BE2C (cell line): ENCODE measurements at regions not wholly inside any gene's neighbourhood (a gene's known extent, or its start where the extent isn't known, plus 50 kb on each side); places are given as distances from the start of the nearest gene placed in this dataset.
"Not testable (repeated sequence)": the region's sequence is repeated elsewhere in the genome, so short reads cannot be mapped to it uniquely, and the experiment has no call there.

ENCODE experiments used
- DNase-seq: peaks from one replicate; pipeline ENCODE4 v3.0.0-alpha.2; 2020
- H3K27me3 ChIP-seq: fragments of 250-450 bp; sonication (Bioruptor Pico); 2 replicates; pipeline ENCODE4 v1.5.1; 2020; ENCODE audit warnings: mild to moderate bottlenecking
- H3K36me3 ChIP-seq: fragments of 250-450 bp; sonication (Bioruptor Pico); 2 replicates; pipeline ENCODE4 v1.5.1; 2020; ENCODE audit warnings: mild to moderate bottlenecking
- H3K4me1 ChIP-seq: fragments of 250-450 bp; sonication (Bioruptor Pico); 2 replicates; pipeline ENCODE4 v1.5.1; 2020
- H3K4me3 ChIP-seq: 2 replicates; pipeline ENCODE4 v1.5.1; 2011; ENCODE audit warnings: low read depth, low read length
- H3K9me3 ChIP-seq: fragments of 250-450 bp; sonication (Bioruptor Pico); 2 replicates; pipeline ENCODE4 v1.5.1; 2020
- TF ChIP-seq, protein P1 (sequence below): IDR thresholded peaks from 2 replicates; pipeline ENCODE4 v1.5.1; 2012; ENCODE audit warnings: mild to moderate bottlenecking, low read depth, low read length

DNA sequence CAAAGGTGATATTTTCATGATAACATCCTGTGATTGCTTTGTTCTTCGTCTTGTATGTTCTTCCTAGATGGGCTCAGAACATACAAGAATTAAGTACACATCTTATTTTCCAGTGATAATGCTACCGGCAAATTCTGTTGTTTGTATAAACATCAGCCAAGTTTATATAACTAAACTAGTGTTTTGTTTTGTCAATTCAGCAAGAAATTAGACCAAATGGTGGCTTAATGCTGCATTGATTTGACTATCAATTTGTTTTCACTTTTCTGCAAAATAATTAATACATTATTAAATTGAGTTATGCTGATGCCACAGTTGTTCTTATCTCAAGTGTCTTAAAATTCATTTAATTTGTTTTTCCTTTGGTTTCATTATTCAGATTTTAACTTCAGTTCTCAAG, 177.7 kb downstream of the OR4F29 start:
- H3K4me3 ChIP-seq, H3K36me3 ChIP-seq, DNase-seq, H3K9me3 ChIP-seq, H3K27me3 ChIP-seq, H3K4me1 ChIP-seq: not testable (repeated sequence)

DNA sequence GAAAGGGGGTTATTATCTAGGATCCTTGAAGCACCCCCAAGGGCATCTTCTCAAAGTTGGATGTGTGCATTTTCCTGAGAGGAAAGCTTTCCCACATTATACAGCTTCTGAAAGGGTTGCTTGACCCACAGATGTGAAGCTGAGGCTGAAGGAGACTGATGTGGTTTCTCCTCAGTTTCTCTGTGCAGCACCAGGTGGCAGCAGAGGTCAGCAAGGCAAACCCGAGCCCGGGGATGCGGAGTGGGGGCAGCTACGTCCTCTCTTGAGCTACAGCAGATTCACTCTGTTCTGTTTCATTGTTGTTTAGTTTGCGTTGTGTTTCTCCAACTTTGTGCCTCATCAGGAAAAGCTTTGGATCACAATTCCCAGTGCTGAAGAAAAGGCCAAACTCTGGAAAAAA, 183.7 kb downstream of the OR4F29 start:
- not testable (repeated sequence) for H3K9me3 ChIP-seq, H3K27me3 ChIP-seq, H3K4me1 ChIP-seq, H3K36me3 ChIP-seq, H3K4me3 ChIP-seq
- TF ChIP-seq, protein P1, sequence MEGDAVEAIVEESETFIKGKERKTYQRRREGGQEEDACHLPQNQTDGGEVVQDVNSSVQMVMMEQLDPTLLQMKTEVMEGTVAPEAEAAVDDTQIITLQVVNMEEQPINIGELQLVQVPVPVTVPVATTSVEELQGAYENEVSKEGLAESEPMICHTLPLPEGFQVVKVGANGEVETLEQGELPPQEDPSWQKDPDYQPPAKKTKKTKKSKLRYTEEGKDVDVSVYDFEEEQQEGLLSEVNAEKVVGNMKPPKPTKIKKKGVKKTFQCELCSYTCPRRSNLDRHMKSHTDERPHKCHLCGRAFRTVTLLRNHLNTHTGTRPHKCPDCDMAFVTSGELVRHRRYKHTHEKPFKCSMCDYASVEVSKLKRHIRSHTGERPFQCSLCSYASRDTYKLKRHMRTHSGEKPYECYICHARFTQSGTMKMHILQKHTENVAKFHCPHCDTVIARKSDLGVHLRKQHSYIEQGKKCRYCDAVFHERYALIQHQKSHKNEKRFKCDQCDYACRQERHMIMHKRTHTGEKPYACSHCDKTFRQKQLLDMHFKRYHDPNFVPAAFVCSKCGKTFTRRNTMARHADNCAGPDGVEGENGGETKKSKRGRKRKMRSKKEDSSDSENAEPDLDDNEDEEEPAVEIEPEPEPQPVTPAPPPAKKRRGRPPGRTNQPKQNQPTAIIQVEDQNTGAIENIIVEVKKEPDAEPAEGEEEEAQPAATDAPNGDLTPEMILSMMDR, result peak; percentile 48
- peak; percentile 74 for DNase-seq
